Ectodermal cell (in vitro differentiated cells): ENCODE measurements at regions not wholly inside any gene's neighbourhood (a gene's known extent, or its start where the extent isn't known, plus 50 kb on each side); places are given as distances from the start of the nearest gene placed in this dataset.
"Not testable (repeated sequence)": the region's sequence is repeated elsewhere in the genome, so short reads cannot be mapped to it uniquely, and the experiment has no call there.

Source experiments
- H3K27ac ChIP-seq: 2 replicates; pipeline ENCODE4 v1.7.0; 2013; ENCODE audit warnings: mild to moderate bottlenecking, low read depth, low read length; ENCODE audit not compliant: insufficient read depth, poor library complexity, severe bottlenecking
- H3K27me3 ChIP-seq: 2 replicates; pipeline ENCODE4 v1.7.0; 2013; ENCODE audit warnings: mild to moderate bottlenecking, low read length; ENCODE audit not compliant: insufficient read depth, control insufficient read depth, poor library complexity, severe bottlenecking
- H3K36me3 ChIP-seq: one replicate; pipeline ENCODE4 v1.7.0; 2013; ENCODE audit warnings: low read length; ENCODE audit not compliant: control insufficient read depth, insufficient read depth
- H3K4me1 ChIP-seq: one replicate; pipeline ENCODE4 v1.7.0; 2013; ENCODE audit warnings: low read length; ENCODE audit not compliant: control insufficient read depth, insufficient read depth
- H3K4me3 ChIP-seq: 2 replicates; pipeline ENCODE4 v1.7.0; 2013; ENCODE audit warnings: low read depth, low read length, control low read depth; ENCODE audit not compliant: insufficient read depth
- H3K9me3 ChIP-seq: 2 replicates; pipeline ENCODE4 v1.7.0; 2013; ENCODE audit warnings: mild to moderate bottlenecking, low read length, moderate library complexity; ENCODE audit not compliant: control insufficient read depth
- WGBS, 2 experiments: methylation state at CpG; one replicate each; pipeline ENCODE4 v1.1.7; 2013; ENCODE audit warnings: missing lambda C conversion rate in 2 of 2; 5-methylcytosine and 5-hydroxymethylcytosine counted together

DNA sequence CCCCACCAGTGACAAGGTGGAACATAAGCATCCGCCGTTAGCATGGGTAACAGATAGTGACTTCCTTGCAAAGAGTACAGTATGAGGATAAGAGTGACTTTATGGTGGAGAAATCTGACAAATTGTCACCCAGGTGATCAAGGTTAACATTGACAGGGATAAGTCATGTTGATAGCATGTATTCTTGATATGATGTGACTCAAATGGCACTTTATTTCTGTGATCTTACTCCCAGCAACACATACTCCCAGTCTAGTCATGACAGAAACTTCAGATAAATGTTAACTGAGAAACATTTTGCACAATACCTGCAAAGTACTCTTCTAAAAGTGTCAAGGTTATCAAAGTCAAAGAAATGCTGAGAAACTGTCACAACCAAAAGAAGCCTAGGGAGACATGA lies 588.6 kb upstream of the KIF2B start:
- Histone ChIP-seq H3K27ac (no peak overlapping the region), H3K36me3 (no peaks in the 10 kb centered on the region), H3K4me3 (no peak overlapping the region), H3K27me3 (no peaks in the 10 kb centered on the region), H3K9me3 (no peaks in the 10 kb centered on the region), H3K4me1 (no peaks in the 10 kb centered on the region)
- 91 to 97% methylated on average over 2 of the region's 2 CpGs for WGBS, 2 experiments

DNA sequence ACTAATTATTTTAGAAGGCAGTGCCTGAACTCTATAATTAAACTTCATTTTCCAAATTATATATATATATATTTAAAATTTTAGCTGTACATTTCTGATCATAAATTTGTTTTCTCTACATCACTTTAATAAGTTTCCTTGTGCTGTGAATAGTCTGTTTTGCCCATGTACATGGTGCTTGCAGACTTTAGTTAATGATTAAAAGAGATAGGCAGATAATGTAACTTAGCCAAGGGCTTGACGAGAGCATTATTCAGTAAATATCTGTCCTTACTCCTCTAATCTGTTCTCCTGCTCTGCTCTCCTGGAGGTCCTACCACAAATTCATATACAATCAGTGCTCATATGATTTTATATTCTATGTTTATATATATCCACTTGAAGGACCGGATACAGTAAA lies 595.2 kb upstream of the KIF2B start:
- WGBS, 2 experiments, result 80 to 93% methylated on average over 1 to 2 of the region's 2 CpGs
- Histone ChIP-seq H3K27ac (no peak overlapping the region), H3K27me3 (no peaks in the 10 kb centered on the region), H3K4me1 (no peaks in the 10 kb centered on the region), H3K36me3 (no peaks in the 10 kb centered on the region), H3K4me3 (no peak overlapping the region), H3K9me3 (no peaks in the 10 kb centered on the region)

DNA sequence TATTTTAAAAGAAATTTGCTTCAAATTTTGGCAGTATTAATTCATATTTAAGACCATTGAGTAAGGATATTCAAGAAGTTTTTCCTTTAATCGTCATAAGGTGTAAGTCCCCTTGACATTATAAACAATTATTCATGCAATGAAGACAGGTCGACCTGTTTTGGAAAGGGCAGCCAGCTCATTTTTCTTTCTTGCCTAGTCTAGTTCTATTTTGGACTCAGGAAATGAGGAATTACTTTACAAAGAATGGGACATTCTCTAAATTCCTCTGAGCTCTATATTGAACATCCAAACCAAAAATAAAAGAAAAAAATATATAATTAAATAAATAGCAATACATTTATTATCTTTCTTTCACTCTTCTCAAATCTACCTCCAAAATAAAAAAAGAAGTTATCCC lies 595.6 kb upstream of the KIF2B start:
- H3K4me1 ChIP-seq, result no peaks in the 10 kb centered on the region
- H3K27ac ChIP-seq, result no peak overlapping the region
- no peaks in the 10 kb centered on the region for H3K27me3 ChIP-seq
- H3K36me3 ChIP-seq, result no peaks in the 10 kb centered on the region
- 88% methylated on average over 2 of the region's 2 CpGs; no CpG with 5 or more reads in 1 of the 2 experiments for WGBS, 2 experiments
- no peaks in the 10 kb centered on the region for H3K9me3 ChIP-seq
- no peak overlapping the region for H3K4me3 ChIP-seq

DNA sequence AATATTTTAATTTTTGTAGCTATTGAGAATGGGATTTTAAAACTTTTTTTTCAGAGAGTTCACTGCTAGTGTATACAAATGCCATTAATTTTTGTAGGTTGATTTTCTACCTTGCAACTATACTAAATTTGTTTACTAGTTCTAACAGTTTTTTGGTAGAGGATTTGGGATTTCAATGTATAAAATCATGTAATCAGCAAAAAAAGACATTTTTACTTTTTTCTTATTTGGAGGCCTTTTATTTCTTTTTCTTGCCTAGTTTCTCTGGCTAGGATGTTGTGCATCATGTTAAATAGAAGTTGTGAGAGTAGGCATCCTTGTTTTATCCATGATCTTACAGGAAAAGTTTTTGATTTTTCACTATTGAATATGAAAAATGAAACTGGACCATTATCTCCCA lies 602.9 kb upstream of the KIF2B start:
- no peaks in the 10 kb centered on the region for H3K27me3 ChIP-seq
- no peaks in the 10 kb centered on the region for H3K4me1 ChIP-seq
- H3K27ac ChIP-seq, result no peak overlapping the region
- no peaks in the 10 kb centered on the region for H3K36me3 ChIP-seq
- no peak overlapping the region for H3K4me3 ChIP-seq
- peaks cover 2% of the 10 kb centered on the region for H3K9me3 ChIP-seq

DNA sequence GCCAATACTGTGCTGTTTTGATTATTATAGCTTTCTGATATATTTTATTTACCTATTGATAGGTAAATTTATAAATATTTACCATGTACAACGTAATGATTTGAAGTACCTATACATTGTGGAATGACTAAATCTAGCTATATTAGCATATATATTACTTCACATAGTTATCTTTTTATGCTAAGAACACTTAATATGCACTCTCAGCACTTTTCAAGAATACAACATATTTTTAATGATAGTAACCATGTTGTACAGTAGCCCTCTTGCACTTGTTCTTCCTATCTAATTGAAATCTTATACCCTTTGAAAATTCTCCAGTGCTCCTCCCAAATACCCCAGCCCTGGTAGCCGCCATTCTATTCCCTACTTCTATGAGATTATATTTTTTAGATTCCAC lies 604.0 kb upstream of the KIF2B start:
- WGBS, 2 experiments, result no CpG with 5 or more reads among the region's 2 CpGs
- Histone ChIP-seq H3K36me3 (no peaks in the 10 kb centered on the region), H3K27ac (no peak overlapping the region), H3K4me1 (no peaks in the 10 kb centered on the region), H3K9me3 (peaks cover 2% of the 10 kb centered on the region), H3K27me3 (no peaks in the 10 kb centered on the region), H3K4me3 (no peak overlapping the region)

DNA sequence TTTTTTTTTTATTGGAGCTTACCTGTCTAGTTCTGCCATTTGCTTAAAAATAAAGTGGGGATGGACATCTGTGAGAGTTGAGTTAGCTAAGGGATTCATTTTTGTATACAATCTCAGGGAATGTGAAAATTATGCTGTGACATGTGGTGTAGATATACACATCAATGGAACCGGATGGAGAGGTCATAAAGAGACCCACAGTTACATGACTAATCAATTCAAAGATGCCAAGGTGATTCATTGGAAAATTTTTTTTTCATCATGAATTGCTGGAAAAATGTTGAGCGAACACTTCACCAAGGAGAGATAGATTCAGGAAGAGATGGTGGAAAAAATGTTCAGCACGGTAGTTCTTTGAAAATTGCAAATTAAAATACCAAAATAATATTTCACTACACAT lies 605.4 kb upstream of the KIF2B start:
- peaks cover 2% of the 10 kb centered on the region for H3K9me3 ChIP-seq
- H3K27ac ChIP-seq, result no peak overlapping the region
- 94 to 100% methylated on average over 1 to 3 of the region's 3 CpGs for WGBS, 2 experiments
- no peaks in the 10 kb centered on the region for H3K36me3 ChIP-seq
- no peaks in the 10 kb centered on the region for H3K27me3 ChIP-seq
- no peaks in the 10 kb centered on the region for H3K4me1 ChIP-seq
- no peak overlapping the region for H3K4me3 ChIP-seq

DNA sequence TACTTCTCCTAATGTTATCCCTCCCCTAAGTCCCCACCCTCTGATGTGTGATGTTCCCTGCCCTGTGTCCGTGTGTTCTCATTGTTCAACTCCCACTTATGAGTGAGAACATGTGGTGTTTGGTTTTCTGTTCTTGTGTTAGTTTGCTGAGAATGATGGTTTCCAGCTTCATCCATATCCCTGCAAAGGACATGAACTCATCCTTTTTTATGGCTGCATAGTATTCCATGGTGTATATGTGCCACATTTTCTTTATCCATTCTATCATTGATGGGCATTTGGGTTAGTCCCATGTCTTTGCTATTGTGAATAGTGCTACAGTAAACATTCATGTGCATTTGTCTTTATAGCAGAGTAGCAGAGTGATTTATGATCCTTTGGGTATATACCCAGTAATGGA lies 613.8 kb upstream of the KIF2B start:
- WGBS, 2 experiments, result no CpG with 5 or more reads among the region's 1 CpG
- H3K36me3 ChIP-seq, H3K4me3 ChIP-seq: not testable (repeated sequence)

DNA sequence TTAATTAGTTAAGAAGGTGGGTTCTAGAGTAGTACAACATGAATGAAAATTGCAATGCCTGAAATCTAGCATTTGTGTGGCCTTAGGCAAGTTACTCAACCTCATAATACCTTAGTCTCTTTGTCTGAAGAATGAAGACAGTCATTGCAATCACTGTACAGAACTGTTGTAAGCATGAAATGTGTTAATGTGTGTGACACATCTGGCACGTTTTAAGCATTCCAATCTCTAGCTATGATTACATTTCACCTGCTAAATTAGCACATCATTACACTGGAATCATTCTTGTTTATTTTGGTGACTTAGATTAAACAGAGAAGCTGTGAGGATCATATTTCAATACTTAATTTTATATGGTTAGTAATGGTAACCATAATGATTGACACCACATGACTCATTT lies 629.7 kb upstream of the KIF2B start:
- H3K27ac ChIP-seq, result no peak overlapping the region
- no peaks in the 10 kb centered on the region for H3K36me3 ChIP-seq
- H3K9me3 ChIP-seq, result no peaks in the 10 kb centered on the region
- no peaks in the 10 kb centered on the region for H3K4me1 ChIP-seq
- no CpG with 5 or more reads among the region's 1 CpG for WGBS, 2 experiments
- no peak overlapping the region for H3K4me3 ChIP-seq
- H3K27me3 ChIP-seq, result no peaks in the 10 kb centered on the region

More for the DNA sequence above, 613.8 kb upstream of the KIF2B start:
- H3K4me1 ChIP-seq, H3K27me3 ChIP-seq, H3K9me3 ChIP-seq, H3K27ac ChIP-seq: not testable (repeated sequence)

DNA sequence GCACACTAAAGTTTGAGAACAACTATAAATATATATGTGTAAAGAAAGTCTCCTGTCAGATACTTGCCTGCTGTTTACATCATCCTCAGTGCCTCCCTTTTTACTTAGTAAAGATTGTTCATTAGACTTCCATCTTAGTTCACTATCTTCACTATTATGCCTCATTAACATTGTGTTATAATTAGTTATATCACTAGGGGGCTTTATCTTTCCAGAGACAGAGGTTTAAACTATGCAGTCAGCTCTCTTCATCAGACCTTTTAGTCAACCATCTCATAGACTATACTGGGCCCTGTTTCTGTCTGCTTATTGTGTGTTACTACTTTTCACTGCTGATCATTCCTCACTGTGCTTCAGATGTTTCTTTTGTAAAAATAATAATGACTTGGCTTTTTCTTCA lies 630.8 kb upstream of the KIF2B start:
- H3K27me3 ChIP-seq, result no peaks in the 10 kb centered on the region
- H3K4me1 ChIP-seq, result no peaks in the 10 kb centered on the region
- no peak overlapping the region for H3K4me3 ChIP-seq
- H3K36me3 ChIP-seq, result no peaks in the 10 kb centered on the region
- H3K9me3 ChIP-seq, result no peaks in the 10 kb centered on the region
- H3K27ac ChIP-seq, result no peak overlapping the region

DNA sequence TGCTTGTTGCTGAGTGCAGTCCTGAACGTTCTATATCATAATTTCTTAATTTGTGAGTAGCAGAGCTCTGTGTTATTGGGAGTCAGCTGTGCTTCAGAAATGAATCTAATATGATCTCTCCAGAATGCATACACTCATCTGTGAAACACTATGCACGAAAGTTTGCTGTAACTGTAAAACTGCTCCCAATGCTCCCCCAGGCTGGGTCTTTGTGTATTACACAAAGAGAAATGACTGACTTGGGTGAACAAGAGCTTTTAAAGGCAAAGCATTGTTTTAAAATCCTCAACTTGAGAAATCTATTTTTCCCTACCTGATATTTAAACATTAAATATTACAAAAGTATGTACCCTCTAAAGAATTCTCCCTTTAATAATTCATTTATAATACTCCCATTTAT lies 636.7 kb upstream of the KIF2B start:
- no peaks in the 10 kb centered on the region for H3K27me3 ChIP-seq
- H3K4me3 ChIP-seq, result no peak overlapping the region
- no peaks in the 10 kb centered on the region for H3K9me3 ChIP-seq
- H3K27ac ChIP-seq, result no peak overlapping the region
- no peaks in the 10 kb centered on the region for H3K4me1 ChIP-seq
- WGBS, 2 experiments, result 86 to 89% methylated on average over 2 of the region's 2 CpGs
- no peaks in the 10 kb centered on the region for H3K36me3 ChIP-seq

DNA sequence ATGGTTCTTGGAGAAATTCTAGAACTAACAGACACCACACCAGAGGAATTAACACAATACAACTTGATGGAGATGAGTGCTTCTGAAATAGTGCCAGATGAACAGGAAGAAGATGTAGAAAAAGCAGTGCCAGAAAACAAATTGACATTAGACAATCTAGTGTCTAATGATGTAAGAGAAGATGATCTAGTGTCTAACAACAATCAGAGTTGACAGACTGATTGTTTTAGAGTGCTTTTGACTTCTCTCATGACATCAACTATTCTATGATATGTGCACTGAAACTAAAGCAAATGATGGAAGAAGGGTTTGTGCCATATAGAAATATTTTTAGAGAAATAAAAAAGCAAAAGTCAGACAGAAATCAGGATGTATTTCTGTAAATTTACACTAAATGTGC lies 646.1 kb upstream of the KIF2B start:
- Histone ChIP-seq H3K9me3 (no peaks in the 10 kb centered on the region), H3K36me3 (no peaks in the 10 kb centered on the region), H3K4me3 (no peak overlapping the region), H3K27me3 (no peaks in the 10 kb centered on the region), H3K27ac (no peak overlapping the region), H3K4me1 (no peaks in the 10 kb centered on the region)
